NCI-H2196 (cell line): ENCODE measurements at regions not wholly inside any gene's neighbourhood (a gene's known extent, or its start where the extent isn't known, plus 50 kb on each side); places are given as distances from the start of the nearest gene placed in this dataset.
"Not testable (repeated sequence)": the region's sequence is repeated elsewhere in the genome, so short reads cannot be mapped to it uniquely, and the experiment has no call there.

ENCODE experiments used
- DNase-seq: peaks from one replicate; lab custom pipeline; 2025; ENCODE audit not compliant: unreplicated experiment; lab: John Stamatoyannopoulos, UW

DNA sequence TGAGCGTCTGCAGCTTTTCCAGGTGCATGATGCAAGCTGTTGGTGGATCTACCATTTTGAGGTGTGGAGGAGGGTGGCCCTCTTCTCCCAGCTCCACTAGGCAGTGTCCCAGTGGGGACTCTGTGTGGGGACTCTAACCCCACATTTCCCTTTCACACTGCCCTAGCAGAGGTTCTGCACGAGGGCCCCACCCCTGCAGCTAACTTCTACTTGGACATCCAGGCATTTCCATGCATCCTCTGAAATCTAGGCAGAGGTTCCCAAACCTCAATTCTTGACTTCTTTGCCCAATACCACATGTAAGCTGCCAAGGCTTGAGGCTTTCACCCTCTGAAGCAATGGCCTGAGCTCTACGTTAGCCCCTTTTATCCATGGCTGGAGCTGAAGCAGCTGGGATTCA lies 61.4 kb upstream of the HGFAC start:
- DNase-seq, result not testable (repeated sequence)

DNA sequence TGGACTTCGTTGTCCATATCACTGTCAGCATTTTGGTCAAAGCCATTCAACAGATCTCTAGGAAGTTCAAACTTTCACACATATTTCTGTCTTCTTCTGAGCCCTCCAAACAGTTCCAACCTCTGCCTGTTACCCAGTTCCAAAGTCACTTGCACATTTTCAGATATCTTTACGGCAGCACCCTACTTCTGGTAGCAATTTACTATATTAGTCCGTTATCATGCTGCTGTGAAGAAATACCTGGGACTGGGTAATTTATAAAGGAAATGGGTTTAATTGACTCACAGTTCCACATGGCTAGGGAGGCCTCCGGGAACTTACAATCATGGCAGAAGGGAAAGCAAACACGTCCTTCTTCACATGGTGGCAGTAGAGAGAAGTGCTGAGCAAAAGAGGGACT lies 60.6 kb upstream of the HGFAC start:
- DNase-seq, result not testable (repeated sequence)

DNA sequence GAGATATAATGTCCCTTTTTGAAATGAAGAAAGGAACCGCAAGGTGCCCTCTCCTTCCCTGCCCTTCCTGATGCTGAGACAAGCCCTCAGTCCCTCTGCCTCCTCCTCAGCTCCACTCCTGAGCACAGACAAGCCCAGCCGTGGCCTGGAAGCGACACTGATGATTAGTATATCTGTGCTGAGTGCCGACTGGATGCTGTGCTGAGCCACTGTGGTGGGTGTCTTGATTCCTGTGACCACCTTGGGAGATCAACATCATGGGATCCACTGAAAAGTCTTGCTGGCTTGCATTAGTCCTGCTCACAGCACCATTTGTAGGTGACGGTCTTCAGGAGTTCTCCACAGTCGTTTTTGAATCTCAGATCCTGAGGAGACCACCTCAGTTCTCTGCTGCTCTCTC lies 59.5 kb upstream of the HGFAC start:
- no peak for DNase-seq

DNA sequence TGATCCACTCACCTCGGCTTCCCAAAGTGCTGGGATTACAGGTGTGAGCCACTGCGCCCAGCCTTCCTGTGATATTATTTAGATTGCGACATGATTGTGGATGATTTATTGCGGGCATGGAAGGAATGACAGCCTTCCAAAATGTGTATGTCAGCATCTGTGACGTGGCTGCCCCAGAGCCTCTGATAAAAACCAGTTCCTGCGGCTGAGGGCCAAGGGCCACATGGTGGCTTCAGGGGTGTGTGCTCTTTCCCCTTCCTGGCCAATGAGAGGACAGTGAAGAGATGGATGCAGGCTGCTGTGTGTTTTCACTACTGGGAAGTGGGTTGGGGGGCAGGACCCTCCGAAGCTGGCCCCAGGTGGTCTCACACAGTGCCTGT lies 57.4 kb upstream of the HGFAC start:
- no peak for DNase-seq

DNA sequence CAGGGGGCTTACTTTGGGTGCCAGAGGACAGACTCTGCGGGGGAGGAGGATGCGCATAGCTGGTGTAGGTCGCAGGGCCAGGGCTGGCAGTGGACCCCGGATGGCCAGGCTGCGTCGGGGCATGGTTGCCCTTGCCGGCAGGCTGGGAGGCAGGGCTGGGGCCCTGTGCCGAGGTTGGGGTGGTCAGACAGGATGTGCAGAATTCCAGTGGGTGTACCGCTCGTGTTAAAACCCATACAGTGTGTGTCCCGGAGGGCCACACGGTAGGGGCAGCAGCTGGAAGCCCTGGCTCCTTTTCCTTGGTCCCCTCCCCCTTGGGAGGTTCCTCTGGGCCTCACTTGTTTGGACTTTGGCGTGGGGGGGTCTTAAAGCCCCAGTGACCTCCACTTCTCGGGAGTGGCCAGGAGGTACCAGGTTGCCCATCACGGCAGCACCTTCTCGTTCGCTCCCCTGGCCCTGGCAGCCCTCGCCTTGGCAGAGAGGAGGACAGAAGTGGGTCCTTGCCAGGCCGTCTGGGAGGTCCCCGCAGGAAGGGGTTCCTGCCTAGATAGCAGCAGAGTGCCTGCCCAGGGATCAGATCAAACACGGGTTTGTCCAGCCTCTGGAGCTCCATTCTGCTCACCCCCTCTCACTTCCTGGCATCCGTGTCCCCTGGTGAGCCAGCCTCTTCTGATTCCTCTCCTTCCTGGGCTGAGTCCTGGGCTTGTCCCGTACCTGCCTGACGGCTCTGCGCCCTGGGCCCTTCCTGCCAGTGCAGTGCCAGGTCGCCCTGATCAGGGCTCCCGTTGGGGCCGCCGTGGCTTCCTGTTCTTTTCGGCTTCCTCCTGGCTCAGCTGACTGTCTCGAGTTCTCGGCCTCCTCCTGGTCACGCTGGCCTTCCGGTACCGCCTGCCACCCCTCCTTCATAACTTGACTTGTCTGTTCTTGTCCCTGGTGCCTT lies 56.7 kb upstream of the HGFAC start:
- no peak for DNase-seq

DNA sequence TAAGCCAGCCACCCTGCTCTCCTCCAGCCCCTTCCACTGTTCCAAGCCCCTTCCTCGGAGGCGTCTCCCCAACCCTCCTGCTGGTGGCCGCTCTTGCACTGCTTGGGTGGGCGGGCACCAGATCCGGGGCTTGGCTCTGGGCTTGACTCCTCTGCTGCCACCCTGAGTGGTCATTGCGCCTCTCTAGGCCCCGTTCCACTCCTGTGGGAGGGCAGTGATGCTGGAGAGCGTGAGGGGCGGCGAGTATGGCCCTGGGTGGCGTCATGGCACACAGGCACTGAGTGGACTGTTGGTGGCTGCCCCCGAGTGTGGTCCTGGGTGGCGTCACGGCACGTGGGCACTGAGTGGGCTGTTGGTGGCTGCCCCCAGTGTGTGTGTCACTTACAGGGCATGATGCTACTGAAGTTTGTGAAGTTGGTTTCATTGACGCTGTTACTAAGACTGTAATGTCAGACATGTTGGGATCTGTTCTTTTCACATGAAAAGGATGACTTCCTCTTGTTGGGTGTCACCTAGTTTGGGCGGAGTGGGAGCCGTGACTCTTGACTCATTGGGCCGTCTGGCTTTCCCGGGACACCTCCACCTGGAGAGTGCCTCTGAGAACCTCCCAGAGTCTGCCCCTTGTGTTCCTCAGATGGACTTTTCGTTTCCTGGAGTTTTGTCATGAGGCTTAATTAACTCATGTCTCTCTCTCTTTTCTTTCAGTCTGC lies 55.9 kb upstream of the HGFAC start:
- no peak for DNase-seq

DNA sequence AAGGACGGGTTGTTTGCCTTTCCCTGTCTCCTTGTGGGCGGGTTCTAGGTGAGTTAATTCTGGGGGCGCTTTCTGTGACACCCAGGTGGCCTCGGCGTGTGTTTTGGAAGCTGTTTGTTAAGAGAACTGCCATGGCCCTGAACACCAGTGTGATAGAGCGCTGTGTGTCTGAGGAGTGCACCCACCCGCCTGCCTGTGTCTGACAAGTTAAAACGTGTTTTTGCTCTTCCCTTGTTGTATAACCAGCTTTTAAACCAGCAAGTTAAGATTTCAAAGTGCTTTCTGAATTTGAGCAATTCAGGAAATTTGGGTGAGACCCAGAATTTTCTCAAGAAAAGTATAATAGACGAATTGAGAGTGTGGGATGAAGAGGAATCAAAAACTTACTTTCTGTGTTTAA lies 55.2 kb upstream of the HGFAC start:
- DNase-seq, result no peak

DNA sequence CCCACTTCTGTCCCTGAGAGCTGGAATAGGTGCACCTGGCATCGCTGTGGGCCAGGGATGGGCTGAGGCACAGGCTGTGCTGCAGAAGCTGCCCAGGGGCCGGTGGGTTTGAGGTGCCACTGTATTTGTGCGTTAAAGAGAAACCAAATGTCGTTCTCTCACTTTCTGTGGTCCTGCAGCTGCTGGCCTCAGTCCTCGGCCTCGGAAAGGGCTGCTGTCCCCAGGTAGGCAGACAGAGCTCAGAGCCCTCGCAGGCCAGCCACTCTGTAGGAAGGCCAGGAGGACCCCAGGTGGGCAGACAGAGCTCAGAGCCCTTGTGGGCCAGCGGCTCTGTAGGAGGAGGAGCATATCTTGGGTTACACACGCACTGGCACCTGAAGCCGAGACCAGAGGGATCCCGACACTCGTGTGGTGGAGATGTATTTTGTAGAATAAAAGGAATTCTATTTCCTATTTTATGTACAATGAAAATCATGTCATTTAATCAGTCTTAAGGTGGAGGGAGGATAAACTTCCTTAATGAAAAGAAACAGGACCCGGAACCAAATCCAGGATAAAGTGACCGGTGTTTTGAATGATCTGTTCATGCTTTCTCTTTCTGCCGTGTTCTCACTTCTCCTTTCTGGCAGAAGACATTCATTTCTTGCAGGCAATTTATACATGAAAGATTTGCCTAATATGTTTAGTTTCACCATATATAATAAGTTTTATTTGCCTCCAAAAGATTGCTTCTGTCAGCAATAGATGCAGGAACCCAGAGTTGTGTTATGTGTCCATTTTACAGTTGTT lies 54.4 kb upstream of the HGFAC start:
- no peak for DNase-seq

DNA sequence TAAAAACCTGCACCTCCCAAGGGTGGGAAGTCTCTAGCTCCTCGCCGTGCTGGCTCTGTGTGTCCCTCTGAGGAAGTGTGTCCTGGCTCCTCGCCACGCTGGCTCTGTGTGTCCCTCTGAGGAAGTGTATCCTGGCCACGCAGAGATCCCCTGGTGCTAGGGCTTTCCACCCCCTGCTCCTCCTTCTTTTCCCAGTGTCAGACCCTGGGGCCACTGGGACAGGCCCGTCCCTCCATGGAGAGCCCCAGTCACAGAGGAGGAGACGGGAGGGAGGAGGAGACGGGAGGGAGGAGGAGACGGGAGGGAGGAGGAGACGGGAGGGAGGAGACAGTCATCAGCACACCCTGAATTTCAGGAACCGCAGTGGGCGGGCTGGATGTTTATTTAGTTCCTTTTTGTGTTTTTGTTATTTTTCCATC lies 53.8 kb upstream of the HGFAC start:
- DNase-seq, result no peak

DNA sequence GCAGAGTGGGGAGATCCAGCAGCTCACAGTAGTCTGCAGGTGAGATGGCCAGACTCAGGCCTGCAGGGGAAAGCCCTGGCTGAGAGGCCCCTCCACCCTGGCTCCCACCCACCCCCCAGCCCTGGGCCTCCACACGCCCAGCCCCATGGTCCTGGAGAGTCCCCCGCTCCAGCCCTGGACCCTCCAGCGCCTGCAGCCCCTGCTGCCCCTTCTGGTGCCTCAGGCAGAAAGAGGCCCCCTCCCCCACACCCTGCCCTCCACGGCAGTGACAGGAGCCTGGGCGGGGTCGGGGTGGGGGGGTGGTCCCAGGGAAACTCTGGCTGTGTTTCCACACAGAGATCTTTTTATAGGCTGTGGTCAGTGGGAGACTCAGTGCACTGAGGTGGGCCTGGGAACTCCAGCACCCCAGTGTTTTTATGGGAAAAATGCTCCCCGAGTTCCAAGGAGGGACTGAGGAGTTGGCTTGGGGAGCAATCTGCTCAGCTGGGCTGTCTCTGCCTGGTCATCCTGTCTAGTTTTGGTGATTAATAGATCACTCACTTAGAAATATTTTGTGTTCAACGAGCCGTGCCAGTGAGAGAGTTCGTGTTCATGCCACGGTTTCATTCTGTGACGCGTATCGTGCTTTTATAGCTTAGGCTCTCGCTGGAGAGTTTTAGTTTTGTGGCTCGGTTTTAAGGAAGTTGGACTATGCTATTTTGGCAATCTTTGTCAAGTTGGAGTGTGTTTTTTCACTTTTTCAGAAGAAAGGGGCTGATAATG lies 53.1 kb upstream of the HGFAC start:
- DNase-seq, result no peak

DNA sequence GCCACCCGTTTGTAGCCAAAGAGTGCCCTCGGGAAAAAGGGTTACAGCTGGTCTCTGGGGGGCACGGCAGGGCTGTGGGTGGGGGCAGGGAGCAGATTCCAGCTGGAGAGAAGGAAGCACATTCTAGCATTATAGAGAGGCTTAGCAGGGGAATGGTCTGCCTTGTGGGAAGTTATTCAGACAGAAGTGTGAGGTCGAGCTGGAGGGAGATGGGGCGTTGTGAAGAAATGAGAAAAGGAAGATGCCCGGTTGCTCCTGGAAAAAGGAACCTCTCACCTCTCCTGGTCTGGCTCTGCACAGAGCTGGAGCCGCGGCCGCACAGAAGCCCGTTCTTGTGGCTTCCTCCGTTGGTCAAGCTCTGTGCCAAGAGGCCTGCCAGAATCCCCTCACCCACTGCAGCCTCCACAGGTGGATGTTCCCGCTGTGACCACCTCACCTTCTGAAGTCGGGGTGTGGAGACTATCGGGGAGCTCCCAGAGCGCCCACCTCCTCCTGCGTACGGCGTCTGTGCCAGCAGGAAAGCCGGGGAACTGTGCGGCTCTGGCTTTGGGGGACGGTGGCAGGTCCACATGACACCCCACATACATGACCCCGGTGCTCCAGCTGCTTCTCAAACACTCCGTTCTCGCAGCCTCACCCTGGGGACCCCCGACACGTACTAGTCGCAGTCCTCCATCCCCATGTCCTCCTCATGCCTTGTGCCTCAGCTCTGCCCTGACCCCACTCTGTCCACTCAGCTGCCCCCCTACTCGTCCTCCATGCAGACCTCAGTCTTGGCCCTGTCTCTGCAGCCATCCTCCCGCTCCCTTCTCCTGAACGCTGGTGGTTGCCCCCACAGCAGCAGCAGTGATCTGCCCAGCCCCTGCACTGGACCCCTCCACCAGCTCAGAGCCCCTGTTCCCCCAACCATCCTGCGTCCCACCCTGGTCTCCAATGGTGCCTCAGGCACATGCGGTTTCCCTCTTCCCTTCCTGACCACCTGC lies 52.2 kb upstream of the HGFAC start:
- DNase-seq, result no peak

DNA sequence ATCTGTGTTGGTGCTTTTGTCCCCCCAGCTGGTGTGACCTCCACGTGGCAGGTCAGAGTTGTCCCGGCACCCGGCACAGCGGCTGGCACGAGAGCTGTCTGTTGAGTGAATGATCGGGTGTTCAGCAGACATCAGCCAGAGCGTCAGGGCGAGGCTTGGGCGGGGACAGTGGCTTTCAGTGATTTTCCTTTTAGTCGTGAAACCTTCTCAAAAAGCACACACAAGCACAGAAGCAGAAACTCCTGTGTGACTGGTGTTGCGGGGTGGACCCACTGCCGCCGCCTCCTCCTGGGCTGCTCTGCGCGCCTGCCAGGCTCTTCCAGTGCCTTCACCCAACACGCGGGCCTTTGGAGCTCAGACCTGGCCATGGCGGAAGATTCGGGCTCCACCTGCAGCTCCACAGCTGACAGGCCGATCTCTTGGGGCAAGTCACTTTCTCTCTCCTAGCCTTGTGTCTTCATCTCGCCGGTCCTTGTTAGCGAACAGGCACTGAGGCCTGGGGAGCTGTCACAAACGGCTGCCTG lies 51.4 kb upstream of the HGFAC start:
- no peak for DNase-seq

DNA sequence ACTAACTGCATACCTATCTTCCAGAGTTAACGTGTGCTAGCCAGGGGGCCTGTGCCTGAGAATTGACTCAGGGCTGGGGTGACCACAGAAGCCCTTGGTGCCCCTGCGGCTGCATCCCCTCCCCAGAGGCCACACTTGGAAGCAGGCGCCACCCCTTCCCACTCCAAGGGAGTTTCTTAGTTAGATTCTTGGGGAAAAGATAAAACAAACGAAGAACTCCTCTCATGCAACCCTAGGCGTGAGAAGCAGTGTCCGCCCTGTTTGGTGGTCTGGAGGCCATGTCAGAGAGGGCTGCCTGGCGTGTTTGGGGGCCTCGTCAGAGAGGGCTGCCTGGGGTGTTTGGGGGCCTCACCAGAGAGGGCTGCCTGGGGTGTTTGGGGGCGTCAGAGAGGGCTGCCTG lies 50.3 kb upstream of the HGFAC start:
- DNase-seq, result no peak
